Thyroid gland (tissue), 4 donors: ENCODE measurements at regions not wholly inside any gene's neighbourhood (a gene's known extent, or its start where the extent isn't known, plus 50 kb on each side); places are given as distances from the start of the nearest gene placed in this dataset.
"Not testable (repeated sequence)": the region's sequence is repeated elsewhere in the genome, so short reads cannot be mapped to it uniquely, and the experiment has no call there.

Experiments
- CTCF ChIP-seq, 6 experiments: fragments of 200-600 bp in 3 of 6; fragments of 450-650 bp in 3 of 6; sonication (generic) in 3 of 6; IDR thresholded peaks; one replicate each; pipeline ENCODE4 v1.5.1; 2016 to 2019; ENCODE audit warnings: antibody characterized with exemption in 6 of 6, mild to moderate bottlenecking in 2 of 6, inconsistent platforms in 1 of 6, moderate library complexity in 1 of 6
- POLR2A ChIP-seq, 2 donors: fragments of 450-650 bp; IDR thresholded peaks; one replicate each; pipeline ENCODE4 v1.6.1; 2017; ENCODE audit warnings: antibody characterized with exemption in 2 of 2, mild to moderate bottlenecking in 2 of 2, moderate library complexity in 1 of 2

- TF ChIP-seq CTCF, POLR2A (IDR thresholded peaks at IDR 0.05): not testable (repeated sequence)
Observed at GRCh38 chr15:20284891-20285535, 256.6 kb downstream of the GOLGA6L6 start.
